ENCODE measurements at regions not wholly inside any gene's neighbourhood (a gene's known extent, or its start where the extent isn't known, plus 50 kb on each side); places are given as distances from the start of the nearest gene placed in this dataset.

- DNase-seq (ENCODE audit: low spot score) (no peak), ATAC-seq (ENCODE audit: low FRiP score) (peak; percentile 89)
- TF ChIP-seq, protein P1, sequence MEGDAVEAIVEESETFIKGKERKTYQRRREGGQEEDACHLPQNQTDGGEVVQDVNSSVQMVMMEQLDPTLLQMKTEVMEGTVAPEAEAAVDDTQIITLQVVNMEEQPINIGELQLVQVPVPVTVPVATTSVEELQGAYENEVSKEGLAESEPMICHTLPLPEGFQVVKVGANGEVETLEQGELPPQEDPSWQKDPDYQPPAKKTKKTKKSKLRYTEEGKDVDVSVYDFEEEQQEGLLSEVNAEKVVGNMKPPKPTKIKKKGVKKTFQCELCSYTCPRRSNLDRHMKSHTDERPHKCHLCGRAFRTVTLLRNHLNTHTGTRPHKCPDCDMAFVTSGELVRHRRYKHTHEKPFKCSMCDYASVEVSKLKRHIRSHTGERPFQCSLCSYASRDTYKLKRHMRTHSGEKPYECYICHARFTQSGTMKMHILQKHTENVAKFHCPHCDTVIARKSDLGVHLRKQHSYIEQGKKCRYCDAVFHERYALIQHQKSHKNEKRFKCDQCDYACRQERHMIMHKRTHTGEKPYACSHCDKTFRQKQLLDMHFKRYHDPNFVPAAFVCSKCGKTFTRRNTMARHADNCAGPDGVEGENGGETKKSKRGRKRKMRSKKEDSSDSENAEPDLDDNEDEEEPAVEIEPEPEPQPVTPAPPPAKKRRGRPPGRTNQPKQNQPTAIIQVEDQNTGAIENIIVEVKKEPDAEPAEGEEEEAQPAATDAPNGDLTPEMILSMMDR (IDR thresholded peaks at IDR 0.05) = no peak
These were observed 323.4 kb upstream of the CAMK1G start for GRCh38 chr1:209260136-209260535.

DNA sequence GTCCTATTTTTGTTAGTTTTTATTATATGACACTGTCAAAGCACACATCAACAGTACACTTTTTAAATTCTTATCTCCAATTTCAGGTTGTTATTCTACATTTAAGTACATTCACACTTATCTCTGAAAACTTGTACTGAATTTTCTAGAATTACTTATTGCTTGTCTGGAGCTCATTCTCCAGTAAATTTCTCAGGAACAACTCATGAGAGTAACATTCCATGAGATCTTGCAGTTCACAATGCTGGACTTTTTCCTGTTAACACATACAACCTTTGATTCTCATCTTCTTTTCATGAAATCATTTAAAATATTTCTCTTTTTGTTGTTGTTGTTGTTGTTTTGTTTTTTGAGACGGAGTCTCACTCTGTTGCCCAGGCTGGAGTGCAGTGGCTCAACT, 320.9 kb upstream of the CAMK1G start:
- no peak for ATAC-seq (ENCODE audit: low FRiP score)

GRCh38 chr1:209265301-209265700, 318.2 kb upstream of the CAMK1G start:
- no peak for DNase-seq (ENCODE audit: low spot score)
- TF ChIP-seq, protein P1 (IDR thresholded peaks at IDR 0.05) = no peak
- ATAC-seq (ENCODE audit: low FRiP score) = no peak

More for the DNA sequence above, 320.9 kb upstream of the CAMK1G start:
- TF ChIP-seq, protein P1 (IDR thresholded peaks at IDR 0.05) = no peak
- DNase-seq (ENCODE audit: low spot score) = no peak

DNA sequence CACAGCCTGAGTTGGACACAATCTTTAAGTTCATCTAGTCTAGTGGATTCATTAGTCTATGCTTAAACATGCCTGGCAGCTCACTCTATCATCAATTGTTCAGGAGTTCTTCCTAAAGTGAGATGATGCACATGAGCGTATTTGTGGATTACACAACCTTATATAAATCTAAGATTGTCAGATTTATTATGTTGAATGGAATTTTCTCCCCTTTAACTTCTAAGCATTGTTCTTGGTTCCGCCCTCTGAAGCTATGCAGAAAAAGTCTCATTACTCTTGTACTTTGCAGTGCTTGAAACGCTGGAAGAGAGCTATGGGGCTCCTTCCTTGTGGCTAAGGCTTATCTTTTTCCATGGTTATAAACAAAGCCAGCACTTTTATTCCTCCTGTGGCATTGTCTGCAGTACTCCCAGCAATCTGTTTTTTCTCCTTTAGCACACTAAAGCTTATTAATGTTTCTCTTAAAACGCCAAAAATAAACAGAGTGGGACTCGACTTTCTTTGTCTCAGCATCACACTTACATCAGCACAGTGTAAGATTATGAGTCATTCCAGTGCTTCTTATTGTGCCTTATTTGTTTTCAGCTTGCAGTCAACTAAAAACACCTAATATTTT, 316.8 kb upstream of the CAMK1G start:
- ATAC-seq (ENCODE audit: low FRiP score) = peak; percentile 68
- TF ChIP-seq, protein P1 (IDR thresholded peaks at IDR 0.05) = no peak
- DNase-seq (ENCODE audit: low spot score) = no peak

GRCh38 chr1:209267968-209268367, 315.5 kb upstream of the CAMK1G start:
- TF ChIP-seq, protein P1 (IDR thresholded peaks at IDR 0.05) = no peak
- DNase-seq (ENCODE audit: low spot score) = no peak
- ATAC-seq (ENCODE audit: low FRiP score) = no peak

DNA sequence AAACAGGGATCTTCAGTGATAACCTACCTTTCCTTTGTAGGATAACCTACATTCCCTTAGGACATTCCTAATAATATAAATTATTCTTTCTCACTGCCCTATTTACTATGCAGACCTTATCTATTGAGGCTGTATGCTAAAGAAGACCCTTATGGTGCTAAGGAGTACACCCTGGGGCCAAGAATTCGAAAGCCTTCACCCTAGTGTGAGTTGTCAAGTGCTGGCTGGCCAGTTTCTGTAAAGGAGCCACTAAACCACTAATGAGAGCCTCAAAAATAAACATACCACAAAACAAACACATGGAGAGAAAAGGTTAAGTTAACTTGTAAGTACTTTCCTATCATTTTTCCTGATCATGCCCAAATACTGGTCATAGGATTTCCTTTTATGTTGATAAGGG, 315.0 kb upstream of the CAMK1G start:
- no peak for ATAC-seq (ENCODE audit: low FRiP score)
- no peak for DNase-seq (ENCODE audit: low spot score)

DNA sequence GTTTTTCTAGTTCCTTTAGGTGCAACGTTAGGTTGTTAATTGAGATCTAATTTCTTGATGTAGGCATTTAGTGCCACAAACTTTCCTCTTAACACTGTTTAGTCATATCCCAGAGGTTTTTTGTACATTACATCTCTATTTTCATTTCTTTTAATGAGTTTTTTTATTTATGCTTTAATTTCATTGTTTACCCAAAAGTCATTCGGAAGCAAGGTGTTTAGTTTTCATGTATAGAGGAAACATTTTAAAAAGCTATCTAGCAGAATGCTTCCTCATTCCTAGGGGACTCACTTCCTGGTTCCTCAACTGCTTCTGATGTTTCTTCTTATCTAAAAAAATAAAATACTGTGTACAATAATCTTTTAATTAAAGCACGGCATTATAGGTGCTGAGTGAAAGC, 307.2 kb upstream of the CAMK1G start:
- DNase-seq (ENCODE audit: low spot score) (no peak), ATAC-seq (ENCODE audit: low FRiP score) (no peak)
- TF ChIP-seq, protein P1 (IDR thresholded peaks at IDR 0.05) = no peak

More for the DNA sequence above, 315.0 kb upstream of the CAMK1G start:
- TF ChIP-seq, protein P1 (IDR thresholded peaks at IDR 0.05) = no peak
